ENCODE measurements at regions not wholly inside any gene's neighbourhood (a gene's known extent, or its start where the extent isn't known, plus 50 kb on each side); places are given as distances from the start of the nearest gene placed in this dataset.

DNA sequence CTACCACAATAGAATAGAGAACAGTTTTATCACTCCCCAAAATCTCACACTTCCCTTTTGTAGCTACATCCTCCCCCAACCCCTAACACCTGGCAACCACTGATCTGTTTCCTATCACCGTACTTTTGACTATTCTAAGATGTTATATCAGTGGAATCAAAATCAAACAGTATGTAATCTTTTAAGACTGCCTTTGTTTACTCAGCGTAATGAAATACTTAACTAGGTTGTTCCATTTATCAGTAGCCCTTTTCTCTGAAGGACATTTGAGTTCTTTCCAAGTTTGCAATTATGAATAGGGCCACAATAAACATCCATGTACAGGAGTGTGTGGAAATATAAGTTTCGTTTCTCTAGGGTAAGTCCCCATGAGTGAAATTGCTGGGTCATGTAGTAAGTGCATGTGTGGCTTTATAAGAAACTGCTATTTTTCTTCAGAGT, 372.3 kb downstream of the SV2B start:
- TF ChIP-seq CTCF (IDR thresholded peaks at IDR 0.05) (no peak), POLR2A (IDR thresholded peaks at IDR 0.05) (no peak)

All from testis (tissue), 2 donors.